Keratinocyte (primary cell): ENCODE measurements at regions not wholly inside any gene's neighbourhood (a gene's known extent, or its start where the extent isn't known, plus 50 kb on each side); places are given as distances from the start of the nearest gene placed in this dataset.

Experiments used
- EZH2 ChIP-seq: IDR thresholded peaks from one replicate; pipeline ENCODE4 v1.6.1; 2012; ENCODE audit warnings: inconsistent platforms, mild to moderate bottlenecking, low read length, moderate library complexity
- TF ChIP-seq, protein P1 (sequence below), 3 experiments: IDR thresholded peaks in 1 of 3; conservative IDR thresholded peaks in 1 of 3; optimal IDR thresholded peaks in 1 of 3; 2 replicates in 2 of 3; 3 replicates in 1 of 3; pipeline versions ENCODE3 to v1.5.1; 2011; ENCODE audit warnings: low read length in 3 of 3, mild to moderate bottlenecking in 3 of 3, moderate library complexity in 2 of 3, control low read depth in 1 of 3, inconsistent platforms in 1 of 3; ENCODE audit not compliant: insufficient read depth in 2 of 3; ENCODE audit errors: extremely low read depth in 1 of 3

DNA sequence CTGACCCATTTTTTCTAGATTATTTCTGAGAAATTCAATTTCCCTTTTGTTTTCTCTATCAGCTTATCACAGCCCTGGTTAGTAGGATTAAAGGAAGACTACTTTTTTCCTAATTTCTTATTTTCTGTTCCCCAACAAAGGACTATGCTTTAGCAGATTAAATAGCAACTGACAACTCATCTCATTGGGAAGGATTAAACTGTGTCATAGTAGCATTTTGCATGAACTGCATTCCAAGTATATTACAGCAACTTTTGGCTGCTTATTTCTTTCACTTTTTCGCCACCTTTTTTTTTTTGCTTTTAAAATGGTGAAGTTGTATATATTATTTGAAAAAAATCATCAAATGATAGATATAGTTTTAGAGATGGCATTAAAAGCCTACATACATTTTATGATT lies 570.3 kb downstream of the FBXO15 start:
- TF ChIP-seq, protein P1, sequence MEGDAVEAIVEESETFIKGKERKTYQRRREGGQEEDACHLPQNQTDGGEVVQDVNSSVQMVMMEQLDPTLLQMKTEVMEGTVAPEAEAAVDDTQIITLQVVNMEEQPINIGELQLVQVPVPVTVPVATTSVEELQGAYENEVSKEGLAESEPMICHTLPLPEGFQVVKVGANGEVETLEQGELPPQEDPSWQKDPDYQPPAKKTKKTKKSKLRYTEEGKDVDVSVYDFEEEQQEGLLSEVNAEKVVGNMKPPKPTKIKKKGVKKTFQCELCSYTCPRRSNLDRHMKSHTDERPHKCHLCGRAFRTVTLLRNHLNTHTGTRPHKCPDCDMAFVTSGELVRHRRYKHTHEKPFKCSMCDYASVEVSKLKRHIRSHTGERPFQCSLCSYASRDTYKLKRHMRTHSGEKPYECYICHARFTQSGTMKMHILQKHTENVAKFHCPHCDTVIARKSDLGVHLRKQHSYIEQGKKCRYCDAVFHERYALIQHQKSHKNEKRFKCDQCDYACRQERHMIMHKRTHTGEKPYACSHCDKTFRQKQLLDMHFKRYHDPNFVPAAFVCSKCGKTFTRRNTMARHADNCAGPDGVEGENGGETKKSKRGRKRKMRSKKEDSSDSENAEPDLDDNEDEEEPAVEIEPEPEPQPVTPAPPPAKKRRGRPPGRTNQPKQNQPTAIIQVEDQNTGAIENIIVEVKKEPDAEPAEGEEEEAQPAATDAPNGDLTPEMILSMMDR (optimal IDR thresholded peaks at IDR 0.05 in 1 of 3, IDR thresholded peaks at IDR 0.05 in 1 of 3, conservative IDR thresholded peaks at IDR 0.05 in 1 of 3; ENCODE audit: extremely low read depth in 1 of 3, insufficient read depth in 2 of 3, low read length in 3 of 3), result no peak
- no peak for TF ChIP-seq EZH2
